NB4 (cell line): ENCODE measurements at regions not wholly inside any gene's neighbourhood (a gene's known extent, or its start where the extent isn't known, plus 50 kb on each side); places are given as distances from the start of the nearest gene placed in this dataset.

Source experiments
- POLR2A ChIP-seq: IDR thresholded peaks from 2 replicates; pipeline ENCODE4 v1.6.1; 2011; ENCODE audit warnings: mild to moderate bottlenecking; ENCODE audit not compliant: insufficient read length; ENCODE audit errors: extremely low read depth
- TF ChIP-seq, protein P1 (sequence below): IDR thresholded peaks from one replicate; pipeline ENCODE4 v1.5.1; 2012; ENCODE audit warnings: low read depth, low read length

DNA sequence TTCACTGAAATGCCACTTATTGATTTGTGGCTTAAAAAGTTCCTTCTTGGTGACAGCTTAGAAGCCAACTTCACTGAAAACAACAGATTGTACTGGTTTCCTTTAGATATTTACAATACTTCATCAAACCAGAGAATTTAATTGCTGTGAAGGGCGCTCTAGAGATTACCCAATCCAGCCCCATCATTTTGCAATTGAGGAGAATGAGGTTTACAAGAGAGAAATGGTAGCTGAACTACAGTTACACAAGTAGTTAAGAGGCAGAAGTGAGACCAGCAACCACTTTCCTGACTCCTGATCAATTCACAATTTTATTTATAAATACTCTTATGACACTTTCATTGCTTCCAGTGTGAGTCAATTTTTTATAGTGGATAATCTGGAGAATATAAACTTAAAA lies 103.5 kb upstream of the APC start:
- TF ChIP-seq, protein P1, sequence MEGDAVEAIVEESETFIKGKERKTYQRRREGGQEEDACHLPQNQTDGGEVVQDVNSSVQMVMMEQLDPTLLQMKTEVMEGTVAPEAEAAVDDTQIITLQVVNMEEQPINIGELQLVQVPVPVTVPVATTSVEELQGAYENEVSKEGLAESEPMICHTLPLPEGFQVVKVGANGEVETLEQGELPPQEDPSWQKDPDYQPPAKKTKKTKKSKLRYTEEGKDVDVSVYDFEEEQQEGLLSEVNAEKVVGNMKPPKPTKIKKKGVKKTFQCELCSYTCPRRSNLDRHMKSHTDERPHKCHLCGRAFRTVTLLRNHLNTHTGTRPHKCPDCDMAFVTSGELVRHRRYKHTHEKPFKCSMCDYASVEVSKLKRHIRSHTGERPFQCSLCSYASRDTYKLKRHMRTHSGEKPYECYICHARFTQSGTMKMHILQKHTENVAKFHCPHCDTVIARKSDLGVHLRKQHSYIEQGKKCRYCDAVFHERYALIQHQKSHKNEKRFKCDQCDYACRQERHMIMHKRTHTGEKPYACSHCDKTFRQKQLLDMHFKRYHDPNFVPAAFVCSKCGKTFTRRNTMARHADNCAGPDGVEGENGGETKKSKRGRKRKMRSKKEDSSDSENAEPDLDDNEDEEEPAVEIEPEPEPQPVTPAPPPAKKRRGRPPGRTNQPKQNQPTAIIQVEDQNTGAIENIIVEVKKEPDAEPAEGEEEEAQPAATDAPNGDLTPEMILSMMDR = no peak
- no peak for TF ChIP-seq POLR2A
